T-cell (primary cell): ENCODE measurements at regions not wholly inside any gene's neighbourhood (a gene's known extent, or its start where the extent isn't known, plus 50 kb on each side); places are given as distances from the start of the nearest gene placed in this dataset.

Experiments
- ATAC-seq, 4 experiments: fragments of 200-7000 bp in 3 of 4; fragments of 150-1000 bp in 1 of 4; cut with Tn5 transposase; replicated peaks in 1 of 4; 1 replicate in 3 of 4; 2 replicates in 1 of 4; pipeline ENCODE4 v1.10.0; 2021; ENCODE audit warnings: moderate library complexity in 3 of 4, mild to moderate bottlenecking in 2 of 4, moderate number of reproducible peaks in 1 of 4
- CTCF ChIA-PET, 2 donors: fragments of 300-600 bp; sonication (Branson Sonifier 250); formaldehyde crosslinking; loops; one replicate each; lab custom pipeline; 2022; ENCODE audit warnings: antibody characterized with exemption in 2 of 2; lab: Charles Lee
- POLR2A ChIA-PET, 2 donors: fragments of 300-600 bp; sonication (Branson Sonifier 250); formaldehyde crosslinking; loops; one replicate each; lab custom pipeline; 2022; ENCODE audit warnings: antibody characterized with exemption in 2 of 2; lab: Charles Lee
- DNase-seq, 35 experiments: peaks; one replicate each; pipeline versions ENCODE4 v3.0.0 to v3.0.0-alpha.2; 2013 to 2023
- H3K27ac ChIP-seq: one replicate; pipeline ENCODE4 v1.5.1; 2013; ENCODE audit warnings: low read length
- H3K27me3 ChIP-seq, 2 experiments: replicated peaks in 1 of 2; 1 replicate in 1 of 2; 2 replicates in 1 of 2; pipeline versions ENCODE4 v1.6.1 to v1.7.0; 2013; ENCODE audit warnings: low read length in 1 of 2, mixed read lengths in 1 of 2; ENCODE audit not compliant: control insufficient read depth in 2 of 2, insufficient read depth in 2 of 2; ENCODE audit errors: extremely low read depth in 1 of 2
- H3K36me3 ChIP-seq, 2 donors: 1 replicate in 1 of 2; 2 replicates in 1 of 2; pipeline versions ENCODE4 v1.6.1 to v1.7.0; 2013; ENCODE audit warnings: low read length in 1 of 2; ENCODE audit not compliant: control insufficient read depth in 2 of 2, insufficient read depth in 1 of 2; ENCODE audit errors: extremely low read depth in 1 of 2
- H3K4me1 ChIP-seq, 2 experiments: 1 replicate in 1 of 2; 2 replicates in 1 of 2; pipeline versions ENCODE4 v1.6.1 to v1.7.0; 2013; ENCODE audit warnings: low read length in 2 of 2, mixed read lengths in 1 of 2; ENCODE audit not compliant: insufficient read depth in 2 of 2, control insufficient read depth in 1 of 2; ENCODE audit errors: extremely low read depth in 1 of 2
- H3K4me3 ChIP-seq, 2 donors: 1 replicate in 1 of 2; 2 replicates in 1 of 2; pipeline versions ENCODE4 v1.5.1 to v1.7.0; 2013; ENCODE audit warnings: mild to moderate bottlenecking in 2 of 2, low read length in 1 of 2, moderate library complexity in 1 of 2; ENCODE audit not compliant: control insufficient read depth in 1 of 2; ENCODE audit errors: extremely low read depth in 1 of 2
- H3K9me3 ChIP-seq: 2 replicates; pipeline ENCODE4 v1.7.0; 2013
- H3K27ac Mint-ChIP-seq, 2 donors: one replicate each; pipeline ENCODE4 v1.8.0; 2020 to 2021; ENCODE audit warnings: mild to moderate bottlenecking in 2 of 2, mixed read lengths in 2 of 2
- H3K27me3 Mint-ChIP-seq, 2 donors: one replicate each; pipeline ENCODE4 v1.8.0; 2021 to 2022; ENCODE audit warnings: mixed read lengths in 2 of 2
- H3K36me3 Mint-ChIP-seq: one replicate; pipeline ENCODE4 v1.8.0; 2021; ENCODE audit warnings: mixed read lengths
- H3K4me1 Mint-ChIP-seq, 3 donors: one replicate each; pipeline ENCODE4 v1.8.0; 2020 to 2022; ENCODE audit warnings: mixed read lengths in 3 of 3, mild to moderate bottlenecking in 1 of 3
- H3K4me3 Mint-ChIP-seq, 3 donors: one replicate each; pipeline ENCODE4 v1.8.0; 2020 to 2022; ENCODE audit warnings: mild to moderate bottlenecking in 3 of 3, mixed read lengths in 3 of 3, moderate library complexity in 3 of 3
- H3K9me3 Mint-ChIP-seq, 3 donors: one replicate each; pipeline ENCODE4 v1.8.0; 2020 to 2022; ENCODE audit warnings: mixed read lengths in 3 of 3
- WGBS: methylation state at CpG from one replicate; pipeline ENCODE4 v1.1.5; 2013; ENCODE audit warnings: missing lambda C conversion rate; ENCODE audit not compliant: insufficient coverage; 5-methylcytosine and 5-hydroxymethylcytosine counted together

DNA sequence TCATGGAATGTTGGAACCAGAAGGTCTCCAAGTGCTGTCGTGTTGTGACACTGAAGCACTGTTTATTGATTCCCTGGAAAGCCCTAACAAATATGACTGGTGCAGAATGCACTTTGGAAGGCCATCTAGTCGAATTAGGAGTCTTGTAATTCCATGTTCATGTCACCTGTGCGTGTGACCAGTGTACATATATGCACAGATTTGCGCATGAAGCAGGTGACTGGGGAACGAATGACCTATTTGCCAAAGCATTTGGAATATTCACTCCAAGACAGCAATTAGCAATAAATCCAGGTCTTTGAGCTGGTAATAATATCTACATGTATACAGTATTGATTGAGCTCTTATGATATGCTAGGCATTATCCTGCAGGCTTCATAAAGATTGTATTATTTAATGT, 177.5 kb upstream of the PFN2 start:
- ChIA-PET CTCF (no interaction called here), POLR2A (no interaction called here)
- DNase-seq (no peak), ATAC-seq (no peak)
- no peaks in the 10 kb centered on the region for H3K27me3 ChIP-seq
- no peak overlapping the region for H3K27ac ChIP-seq
- no peaks in the 10 kb centered on the region for H3K36me3 Mint-ChIP-seq
- no peak overlapping the region for H3K27ac Mint-ChIP-seq
- H3K4me1 Mint-ChIP-seq = no peaks in the 10 kb centered on the region
- no peak overlapping the region for H3K4me3 ChIP-seq
- H3K4me1 ChIP-seq = no peaks in the 10 kb centered on the region
- H3K4me3 Mint-ChIP-seq = no peak overlapping the region
- no peaks in the 10 kb centered on the region for H3K36me3 ChIP-seq
- no peaks in the 10 kb centered on the region for H3K9me3 Mint-ChIP-seq
- WGBS = 57% methylated on average over 3 of the region's 5 CpGs
- H3K9me3 ChIP-seq = peaks cover 2% of the 10 kb centered on the region
- H3K27me3 Mint-ChIP-seq = peaks cover 23 to 36% of the 10 kb centered on the region in 2 donors

GRCh38 chr3:150147776-150148175, 177.1 kb upstream of the PFN2 start:
- no peak overlapping the region for H3K27ac ChIP-seq
- Mint-ChIP-seq H3K9me3 (no peaks in the 10 kb centered on the region), H3K4me3 (no peak overlapping the region), H3K27me3 (peaks cover 22 to 35% of the 10 kb centered on the region in 2 donors), H3K4me1 (no peaks in the 10 kb centered on the region), H3K27ac (no peak overlapping the region), H3K36me3 (no peaks in the 10 kb centered on the region)
- no peaks in the 10 kb centered on the region for H3K36me3 ChIP-seq
- DNase-seq (no peak), ATAC-seq (no peak)
- CTCF ChIA-PET = no interaction called here
- H3K9me3 ChIP-seq = no peaks in the 10 kb centered on the region
- POLR2A ChIA-PET = no interaction called here
- H3K27me3 ChIP-seq = no peaks in the 10 kb centered on the region
- no CpG with 5 or more reads among the region's 5 CpGs for WGBS
- no peak overlapping the region for H3K4me3 ChIP-seq
- no peaks in the 10 kb centered on the region for H3K4me1 ChIP-seq

GRCh38 chr3:150146991-150147761, 176.5 kb upstream of the PFN2 start:
- Mint-ChIP-seq H3K4me3 (no peak overlapping the region), H3K27ac (no peak overlapping the region), H3K9me3 (no peaks in the 10 kb centered on the region), H3K36me3 (no peaks in the 10 kb centered on the region), H3K4me1 (no peaks in the 10 kb centered on the region), H3K27me3 (peaks cover 18 to 29% of the 10 kb centered on the region in 2 donors)
- CTCF ChIA-PET = interaction anchor here in 1 of 2 donors (0.8 kb wide), 1 partner anchor 21 kb away, joined by 3 read pairs; no protein-coding TSS in a partner anchor
- ATAC-seq = no peak
- no peaks in the 10 kb centered on the region for H3K36me3 ChIP-seq
- WGBS = 72% methylated on average over 4 of the region's 10 CpGs
- H3K4me3 ChIP-seq = no peak overlapping the region
- no peaks in the 10 kb centered on the region for H3K27me3 ChIP-seq
- POLR2A ChIA-PET = no interaction called here
- DNase-seq = no peak
- no peaks in the 10 kb centered on the region for H3K4me1 ChIP-seq
- H3K27ac ChIP-seq = no peak overlapping the region
- H3K9me3 ChIP-seq = no peaks in the 10 kb centered on the region

GRCh38 chr3:150145659-150146058, 175.0 kb upstream of the PFN2 start:
- no peaks in the 10 kb centered on the region for H3K9me3 Mint-ChIP-seq
- H3K36me3 Mint-ChIP-seq = no peaks in the 10 kb centered on the region
- Histone ChIP-seq H3K4me1 (no peaks in the 10 kb centered on the region), H3K27ac (no peak overlapping the region), H3K4me3 (no peak overlapping the region), H3K9me3 (no peaks in the 10 kb centered on the region), H3K36me3 (no peaks in the 10 kb centered on the region), H3K27me3 (peaks cover 0 to 6% of the 10 kb centered on the region in 2 experiments)
- peaks cover 6 to 18% of the 10 kb centered on the region in 2 donors for H3K27me3 Mint-ChIP-seq
- H3K4me1 Mint-ChIP-seq = no peaks in the 10 kb centered on the region
- H3K27ac Mint-ChIP-seq = no peak overlapping the region
- CTCF ChIA-PET = no interaction called here
- 100% methylated on average over 1 of the region's 3 CpGs for WGBS
- POLR2A ChIA-PET = interaction anchor here in 1 of 2 donors (0.7 kb wide), 1 partner anchor 86 kb away, joined by 3 read pairs; no protein-coding TSS in a partner anchor
- no peak for DNase-seq
- no peak for ATAC-seq
- no peak overlapping the region for H3K4me3 Mint-ChIP-seq

- ChIA-PET CTCF (no interaction called here), POLR2A (no interaction called here)
- peaks cover 0 to 8% of the 10 kb centered on the region in 2 experiments for H3K27me3 ChIP-seq
- no peaks in the 10 kb centered on the region for H3K36me3 ChIP-seq
- no peaks in the 10 kb centered on the region for H3K4me1 Mint-ChIP-seq
- 59% methylated on average over 4 of the region's 6 CpGs for WGBS
- no peaks in the 10 kb centered on the region for H3K4me1 ChIP-seq
- DNase-seq (no peak), ATAC-seq (no peak)
- H3K27ac ChIP-seq = no peak overlapping the region
- H3K9me3 ChIP-seq = no peaks in the 10 kb centered on the region
- H3K4me3 Mint-ChIP-seq = no peak overlapping the region
- no peaks in the 10 kb centered on the region for H3K36me3 Mint-ChIP-seq
- no peaks in the 10 kb centered on the region for H3K9me3 Mint-ChIP-seq
- H3K4me3 ChIP-seq = no peak overlapping the region
- peaks cover 5 to 15% of the 10 kb centered on the region in 2 donors for H3K27me3 Mint-ChIP-seq
- no peak overlapping the region for H3K27ac Mint-ChIP-seq
Measured at GRCh38 chr3:150144191-150144708, 173.6 kb upstream of the PFN2 start.

- Mint-ChIP-seq H3K36me3 (no peaks in the 10 kb centered on the region), H3K9me3 (no peaks in the 10 kb centered on the region), H3K27ac (no peak overlapping the region), H3K27me3 (peaks cover 4 to 15% of the 10 kb centered on the region in 2 donors), H3K4me3 (no peak overlapping the region), H3K4me1 (no peaks in the 10 kb centered on the region)
- ChIA-PET CTCF (no interaction called here), POLR2A (no interaction called here)
- no peaks in the 10 kb centered on the region for H3K9me3 ChIP-seq
- no peak for DNase-seq
- H3K27me3 ChIP-seq = peaks cover 0 to 8% of the 10 kb centered on the region in 2 experiments
- H3K4me3 ChIP-seq = no peak overlapping the region
- no peak overlapping the region for H3K27ac ChIP-seq
- ATAC-seq = no peak
- no peaks in the 10 kb centered on the region for H3K4me1 ChIP-seq
- no peaks in the 10 kb centered on the region for H3K36me3 ChIP-seq
Measured at GRCh38 chr3:150142936-150143335, 172.2 kb upstream of the PFN2 start.
